ENCODE measurements at regions not wholly inside any gene's neighbourhood (a gene's known extent, or its start where the extent isn't known, plus 50 kb on each side); places are given as distances from the start of the nearest gene placed in this dataset.

DNA sequence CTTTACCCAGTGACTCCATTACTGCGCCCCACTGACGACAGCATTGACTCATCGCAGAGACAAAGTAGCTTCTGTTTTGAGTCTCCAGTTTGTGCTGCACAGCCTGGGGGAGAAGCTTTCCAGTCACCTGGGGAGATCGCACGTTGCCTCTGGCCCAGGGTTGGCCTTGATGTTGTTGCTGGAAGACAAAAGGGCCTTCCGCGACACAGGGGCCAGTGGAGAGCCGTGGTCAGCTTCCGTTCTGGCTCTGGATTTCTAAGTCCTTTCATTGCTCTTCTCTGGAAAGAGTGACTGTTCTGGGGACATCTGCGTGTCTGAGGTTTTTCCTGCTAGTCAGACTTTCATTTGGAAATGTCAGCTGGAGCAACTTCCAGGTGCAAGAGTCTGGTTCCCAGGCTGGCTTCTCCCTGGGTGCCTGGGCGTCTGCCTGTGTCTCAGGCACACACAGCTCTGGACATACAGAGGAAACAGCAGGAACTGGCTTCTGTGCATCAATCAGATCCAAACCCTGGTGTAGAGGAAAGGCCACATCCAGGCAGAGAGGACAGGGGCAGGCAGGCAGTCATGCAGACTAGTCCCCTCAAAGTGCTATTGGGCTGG, 257.0 kb downstream of the SIPA1L2 start:
- ATAC-seq: no peak
- no peak for TF ChIP-seq ZNF565 (CRISPR knock-in tag; conservative IDR thresholded peaks at IDR 0.05; ENCODE audit: low read depth)
- TF ChIP-seq, protein P1, sequence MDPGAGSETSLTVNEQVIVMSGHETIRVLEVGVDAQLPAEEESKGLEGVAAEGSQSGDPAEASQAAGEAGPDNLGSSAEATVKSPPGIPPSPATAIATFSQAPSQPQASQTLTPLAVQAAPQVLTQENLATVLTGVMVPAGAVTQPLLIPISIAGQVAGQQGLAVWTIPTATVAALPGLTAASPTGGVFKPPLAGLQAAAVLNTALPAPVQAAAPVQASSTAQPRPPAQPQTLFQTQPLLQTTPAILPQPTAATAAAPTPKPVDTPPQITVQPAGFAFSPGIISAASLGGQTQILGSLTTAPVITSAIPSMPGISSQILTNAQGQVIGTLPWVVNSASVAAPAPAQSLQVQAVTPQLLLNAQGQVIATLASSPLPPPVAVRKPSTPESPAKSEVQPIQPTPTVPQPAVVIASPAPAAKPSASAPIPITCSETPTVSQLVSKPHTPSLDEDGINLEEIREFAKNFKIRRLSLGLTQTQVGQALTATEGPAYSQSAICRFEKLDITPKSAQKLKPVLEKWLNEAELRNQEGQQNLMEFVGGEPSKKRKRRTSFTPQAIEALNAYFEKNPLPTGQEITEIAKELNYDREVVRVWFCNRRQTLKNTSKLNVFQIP (CRISPR knock-in tag; IDR thresholded peaks at IDR 0.05; ENCODE audit: borderline replicate concordance, low read depth): no peak

DNA sequence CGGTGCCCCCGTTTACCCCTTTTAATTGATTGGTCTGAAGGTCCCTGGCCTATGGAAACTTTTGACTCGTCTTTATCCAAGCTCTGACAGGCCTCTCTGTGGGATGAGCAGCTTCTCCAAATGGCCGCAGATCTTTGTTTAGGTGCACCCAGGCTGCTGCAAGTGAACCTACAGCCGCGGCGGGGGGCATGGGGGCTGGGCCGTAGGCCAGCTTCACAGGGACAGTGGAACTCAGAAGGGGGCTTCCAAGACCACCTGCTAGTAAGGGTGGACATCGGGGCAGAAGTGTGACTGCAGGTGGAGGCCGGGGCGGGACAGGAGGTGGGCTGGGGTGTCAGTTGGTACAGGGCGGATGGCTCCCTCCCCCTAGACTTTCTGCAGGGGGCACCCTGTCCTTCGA, 257.5 kb downstream of the SIPA1L2 start:
- TF ChIP-seq, protein P2, sequence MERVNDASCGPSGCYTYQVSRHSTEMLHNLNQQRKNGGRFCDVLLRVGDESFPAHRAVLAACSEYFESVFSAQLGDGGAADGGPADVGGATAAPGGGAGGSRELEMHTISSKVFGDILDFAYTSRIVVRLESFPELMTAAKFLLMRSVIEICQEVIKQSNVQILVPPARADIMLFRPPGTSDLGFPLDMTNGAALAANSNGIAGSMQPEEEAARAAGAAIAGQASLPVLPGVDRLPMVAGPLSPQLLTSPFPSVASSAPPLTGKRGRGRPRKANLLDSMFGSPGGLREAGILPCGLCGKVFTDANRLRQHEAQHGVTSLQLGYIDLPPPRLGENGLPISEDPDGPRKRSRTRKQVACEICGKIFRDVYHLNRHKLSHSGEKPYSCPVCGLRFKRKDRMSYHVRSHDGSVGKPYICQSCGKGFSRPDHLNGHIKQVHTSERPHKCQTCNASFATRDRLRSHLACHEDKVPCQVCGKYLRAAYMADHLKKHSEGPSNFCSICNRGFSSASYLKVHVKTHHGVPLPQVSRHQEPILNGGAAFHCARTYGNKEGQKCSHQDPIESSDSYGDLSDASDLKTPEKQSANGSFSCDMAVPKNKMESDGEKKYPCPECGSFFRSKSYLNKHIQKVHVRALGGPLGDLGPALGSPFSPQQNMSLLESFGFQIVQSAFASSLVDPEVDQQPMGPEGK (CRISPR knock-in tag; IDR thresholded peaks at IDR 0.05; ENCODE audit: borderline replicate concordance): no peak
- TF ChIP-seq BACH2 (CRISPR knock-in tag; IDR thresholded peaks at IDR 0.05; ENCODE audit: borderline replicate concordance) (no peak), ESRRG (CRISPR knock-in tag; IDR thresholded peaks at IDR 0.05) (no peak), RARB (CRISPR knock-in tag; IDR thresholded peaks at IDR 0.05) (no peak), SNAI2 (CRISPR knock-in tag; IDR thresholded peaks at IDR 0.05) (no peak), TOX (CRISPR knock-in tag; IDR thresholded peaks at IDR 0.05; ENCODE audit: borderline replicate concordance) (no peak), ZNF8 (CRISPR knock-in tag; IDR thresholded peaks at IDR 0.05) (no peak), GLIS3 (CRISPR knock-in tag; IDR thresholded peaks at IDR 0.05) (no peak), ZNF565 (CRISPR knock-in tag; conservative IDR thresholded peaks at IDR 0.05; ENCODE audit: low read depth) (no peak), ISL1 (CRISPR knock-in tag; IDR thresholded peaks at IDR 0.05) (no peak), OSR1 (CRISPR knock-in tag; IDR thresholded peaks at IDR 0.05) (no peak), PPARA (CRISPR knock-in tag; IDR thresholded peaks at IDR 0.05; ENCODE audit: borderline replicate concordance) (no peak), ARNTL (CRISPR knock-in tag; IDR thresholded peaks at IDR 0.05; ENCODE audit: borderline replicate concordance, low read depth) (no peak), ZFP3 (CRISPR knock-in tag; IDR thresholded peaks at IDR 0.05) (no peak), TCF4 (CRISPR knock-in tag; IDR thresholded peaks at IDR 0.05; ENCODE audit: borderline replicate concordance) (no peak), CSDC2 (CRISPR knock-in tag; IDR thresholded peaks at IDR 0.05) (no peak)
- TF ChIP-seq, protein P3, sequence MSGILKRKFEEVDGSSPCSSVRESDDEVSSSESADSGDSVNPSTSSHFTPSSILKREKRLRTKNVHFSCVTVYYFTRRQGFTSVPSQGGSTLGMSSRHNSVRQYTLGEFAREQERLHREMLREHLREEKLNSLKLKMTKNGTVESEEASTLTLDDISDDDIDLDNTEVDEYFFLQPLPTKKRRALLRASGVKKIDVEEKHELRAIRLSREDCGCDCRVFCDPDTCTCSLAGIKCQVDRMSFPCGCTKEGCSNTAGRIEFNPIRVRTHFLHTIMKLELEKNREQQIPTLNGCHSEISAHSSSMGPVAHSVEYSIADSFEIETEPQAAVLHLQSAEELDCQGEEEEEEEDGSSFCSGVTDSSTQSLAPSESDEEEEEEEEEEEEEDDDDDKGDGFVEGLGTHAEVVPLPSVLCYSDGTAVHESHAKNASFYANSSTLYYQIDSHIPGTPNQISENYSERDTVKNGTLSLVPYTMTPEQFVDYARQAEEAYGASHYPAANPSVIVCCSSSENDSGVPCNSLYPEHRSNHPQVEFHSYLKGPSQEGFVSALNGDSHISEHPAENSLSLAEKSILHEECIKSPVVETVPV (CRISPR knock-in tag; IDR thresholded peaks at IDR 0.05): no peak
- TF ChIP-seq, protein P4, sequence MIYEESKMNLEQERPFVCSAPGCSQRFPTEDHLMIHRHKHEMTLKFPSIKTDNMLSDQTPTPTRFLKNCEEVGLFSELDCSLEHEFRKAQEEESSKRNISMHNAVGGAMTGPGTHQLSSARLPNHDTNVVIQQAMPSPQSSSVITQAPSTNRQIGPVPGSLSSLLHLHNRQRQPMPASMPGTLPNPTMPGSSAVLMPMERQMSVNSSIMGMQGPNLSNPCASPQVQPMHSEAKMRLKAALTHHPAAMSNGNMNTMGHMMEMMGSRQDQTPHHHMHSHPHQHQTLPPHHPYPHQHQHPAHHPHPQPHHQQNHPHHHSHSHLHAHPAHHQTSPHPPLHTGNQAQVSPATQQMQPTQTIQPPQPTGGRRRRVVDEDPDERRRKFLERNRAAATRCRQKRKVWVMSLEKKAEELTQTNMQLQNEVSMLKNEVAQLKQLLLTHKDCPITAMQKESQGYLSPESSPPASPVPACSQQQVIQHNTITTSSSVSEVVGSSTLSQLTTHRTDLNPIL (CRISPR knock-in tag; IDR thresholded peaks at IDR 0.05; ENCODE audit: low read depth): no peak
- TF ChIP-seq, protein P1 (CRISPR knock-in tag; IDR thresholded peaks at IDR 0.05; ENCODE audit: borderline replicate concordance, low read depth): no peak
- TF ChIP-seq, protein P5, sequence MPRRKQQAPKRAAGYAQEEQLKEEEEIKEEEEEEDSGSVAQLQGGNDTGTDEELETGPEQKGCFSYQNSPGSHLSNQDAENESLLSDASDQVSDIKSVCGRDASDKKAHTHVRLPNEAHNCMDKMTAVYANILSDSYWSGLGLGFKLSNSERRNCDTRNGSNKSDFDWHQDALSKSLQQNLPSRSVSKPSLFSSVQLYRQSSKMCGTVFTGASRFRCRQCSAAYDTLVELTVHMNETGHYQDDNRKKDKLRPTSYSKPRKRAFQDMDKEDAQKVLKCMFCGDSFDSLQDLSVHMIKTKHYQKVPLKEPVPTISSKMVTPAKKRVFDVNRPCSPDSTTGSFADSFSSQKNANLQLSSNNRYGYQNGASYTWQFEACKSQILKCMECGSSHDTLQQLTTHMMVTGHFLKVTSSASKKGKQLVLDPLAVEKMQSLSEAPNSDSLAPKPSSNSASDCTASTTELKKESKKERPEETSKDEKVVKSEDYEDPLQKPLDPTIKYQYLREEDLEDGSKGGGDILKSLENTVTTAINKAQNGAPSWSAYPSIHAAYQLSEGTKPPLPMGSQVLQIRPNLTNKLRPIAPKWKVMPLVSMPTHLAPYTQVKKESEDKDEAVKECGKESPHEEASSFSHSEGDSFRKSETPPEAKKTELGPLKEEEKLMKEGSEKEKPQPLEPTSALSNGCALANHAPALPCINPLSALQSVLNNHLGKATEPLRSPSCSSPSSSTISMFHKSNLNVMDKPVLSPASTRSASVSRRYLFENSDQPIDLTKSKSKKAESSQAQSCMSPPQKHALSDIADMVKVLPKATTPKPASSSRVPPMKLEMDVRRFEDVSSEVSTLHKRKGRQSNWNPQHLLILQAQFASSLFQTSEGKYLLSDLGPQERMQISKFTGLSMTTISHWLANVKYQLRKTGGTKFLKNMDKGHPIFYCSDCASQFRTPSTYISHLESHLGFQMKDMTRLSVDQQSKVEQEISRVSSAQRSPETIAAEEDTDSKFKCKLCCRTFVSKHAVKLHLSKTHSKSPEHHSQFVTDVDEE (CRISPR knock-in tag; IDR thresholded peaks at IDR 0.05): no peak
- ATAC-seq: no peak
